HepG2 (cell line): ENCODE measurements at regions not wholly inside any gene's neighbourhood (a gene's known extent, or its start where the extent isn't known, plus 50 kb on each side); places are given as distances from the start of the nearest gene placed in this dataset.
"Not testable (repeated sequence)": the region's sequence is repeated elsewhere in the genome, so short reads cannot be mapped to it uniquely, and the experiment has no call there.

Experiments
- ATAC-seq: fragments of 200-7000 bp; cut with Tn5 transposase; 3 replicates; pipeline ENCODE4 v1.9.1; 2020; ENCODE audit warnings: mild to moderate bottlenecking, moderate library complexity
- BruUV-seq: library from RNA; stranded (reverse); fragments of 400-500 nt; replicated peaks from 2 replicates; lab custom pipeline; 2021; lab: Mats Ljungman, UMichigan
- CTCF ChIA-PET: fragments of 300-600 bp; formaldehyde crosslinking; extraction: SDS; loops from one replicate; lab custom pipeline; 2021; ENCODE audit warnings: low total read pairs, inconsistent platforms, low intra/inter-chr PET ratio; lab: Yijun Ruan, JAX
- POLR2A ChIA-PET: fragments of 350-600 bp; sonication (Branson Sonifier 250); formaldehyde crosslinking; loops from one replicate; lab custom pipeline; 2020; ENCODE audit warnings: antibody characterized with exemption, inconsistent platforms; lab: Yijun Ruan, JAX
- DNase-seq: peaks from one replicate; pipeline ENCODE4 v3.0.0-alpha.2; 2015; ENCODE audit warnings: low spot score
- FAIRE-seq: peaks from 3 replicates; lab custom pipeline; 2011; peaks lifted over from hg19 to GRCh38; lab: Jason Lieb, UNC
- H2AFZ ChIP-seq: one replicate; pipeline ENCODE4 v1.6.1; 2011; ENCODE audit warnings: low read length, inconsistent platforms
- H3K27ac ChIP-seq: fragments of 300-600 bp; 3 replicates; pipeline ENCODE4 v1.8.0; 2011; ENCODE audit warnings: mixed run types, mild to moderate bottlenecking, mixed read lengths, low read length, inconsistent platforms; ENCODE audit not compliant: insufficient read depth; ENCODE audit errors: extremely low read length
- H3K27me3 ChIP-seq, 2 experiments: fragments of 200-600 bp in 1 of 2; 2 replicates in 1 of 2; 3 replicates in 1 of 2; pipeline versions ENCODE4 v1.6.0 to v1.8.0; 2011; ENCODE audit warnings: low read length in 2 of 2, mild to moderate bottlenecking in 2 of 2, moderate library complexity in 2 of 2, inconsistent platforms in 1 of 2; ENCODE audit not compliant: insufficient read depth in 2 of 2, control insufficient read depth in 1 of 2
- H3K36me3 ChIP-seq, 2 experiments: fragments of 200-600 bp in 1 of 2; replicated peaks in 1 of 2; 2 replicates in 1 of 2; 3 replicates in 1 of 2; pipeline versions ENCODE4 v1.5.1 to v1.8.0; 2011; ENCODE audit warnings: low read length in 2 of 2, inconsistent platforms in 1 of 2; ENCODE audit not compliant: insufficient read depth in 2 of 2, control insufficient read depth in 1 of 2
- H3K4me1 ChIP-seq: 2 replicates; pipeline ENCODE4 v1.5.1; 2012; ENCODE audit warnings: low read length, inconsistent platforms; ENCODE audit not compliant: insufficient read depth
- H3K4me2 ChIP-seq: 2 replicates; pipeline ENCODE4 v1.6.0; 2011; ENCODE audit warnings: low read depth, low read length, inconsistent platforms
- H3K4me3 ChIP-seq, 3 experiments: fragments of 200-600 bp in 1 of 3; sonication (generic), shearing (Covaris generic) in 1 of 3; replicated peaks in 1 of 3; 2 replicates each; pipeline ENCODE4 v1.5.1; 2011 to 2016; ENCODE audit warnings: low read length in 3 of 3, inconsistent platforms in 2 of 3, low read depth in 2 of 3, mild to moderate bottlenecking in 2 of 3, control low read depth in 1 of 3, mixed read lengths in 1 of 3; ENCODE audit not compliant: insufficient read depth in 1 of 3
- H3K79me2 ChIP-seq: one replicate; pipeline ENCODE4 v1.6.1; 2011; ENCODE audit warnings: low read length, inconsistent platforms; ENCODE audit not compliant: insufficient read depth
- H3K9ac ChIP-seq: 2 replicates; pipeline ENCODE4 v1.6.0; 2011; ENCODE audit warnings: mild to moderate bottlenecking, low read depth, low read length, inconsistent platforms; ENCODE audit not compliant: insufficient read depth
- H3K9me3 ChIP-seq: 2 replicates; pipeline ENCODE4 v1.5.1; 2012; ENCODE audit warnings: mild to moderate bottlenecking, low read length
- H4K20me1 ChIP-seq: 2 replicates; pipeline ENCODE4 v1.6.0; 2011; ENCODE audit warnings: inconsistent platforms, mild to moderate bottlenecking, low read length, moderate library complexity; ENCODE audit not compliant: insufficient read depth
- FOXC1 ChIP-seq: sonication (generic); formaldehyde crosslinking; IDR thresholded peaks from 2 replicates; pipeline ENCODE4 v1.8.0; 2022; ENCODE audit warnings: mild to moderate bottlenecking, missing genetic modification reagents, borderline replicate concordance
- ZNF263 ChIP-seq: sonication (generic); formaldehyde crosslinking; IDR thresholded peaks from 2 replicates; pipeline ENCODE4 v1.4.0; 2020; ENCODE audit warnings: missing genetic modification reagents
- WGBS: methylation state at CpG from one replicate; pipeline ENCODE4 v1.1.6; 2017; ENCODE audit warnings: low lambda C conversion rate; 5-methylcytosine and 5-hydroxymethylcytosine counted together
- in situ Hi-C: cut with HindIII; loops from 2 replicates; pipeline ENCODE4 v1.10.0; 2017; ENCODE audit warnings: low pct_unique_long_range_greater_than_20kb; ENCODE audit not compliant: extremely low pct_ligation_motif_present
- intact Hi-C: fragments of 100-400 bp; cut with micrococcal nuclease; formaldehyde crosslinking; loops from one replicate; pipeline ENCODE4 v1.10.0; 2022; ENCODE audit not compliant: unreplicated experiment

DNA sequence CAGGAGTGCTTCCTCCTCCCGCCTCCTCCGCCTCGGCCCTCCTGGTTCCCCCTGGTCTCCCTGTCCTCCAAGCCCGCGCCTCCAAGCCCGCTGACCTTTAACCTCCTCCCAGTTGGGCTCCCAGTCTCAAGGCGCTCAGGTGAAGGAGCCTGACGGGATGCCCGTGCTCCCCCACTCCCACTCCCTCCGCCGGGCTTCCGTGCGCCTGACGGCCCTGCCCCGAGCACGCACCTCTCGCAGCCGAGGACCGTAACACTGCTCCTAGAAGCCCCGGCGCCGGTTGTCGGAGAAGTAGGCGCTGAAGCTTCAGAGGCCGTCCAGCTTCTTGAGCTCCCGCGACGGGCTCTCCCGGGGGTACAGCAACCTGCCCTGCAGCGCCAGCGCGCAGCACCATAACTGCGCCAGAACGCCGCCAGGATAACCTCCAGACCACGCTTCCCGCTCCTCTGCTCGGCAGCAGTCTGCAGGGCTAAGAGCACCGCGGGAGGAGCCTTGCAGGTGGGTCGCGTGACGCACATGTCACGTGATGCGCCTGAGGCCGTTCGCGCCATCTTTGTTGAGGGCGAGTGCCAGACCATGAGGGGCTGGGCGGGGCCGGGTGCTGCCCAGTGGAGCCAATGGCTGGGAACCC is 71.0 kb upstream of the ZNF479 start:
- Histone ChIP-seq H3K79me2 (no peaks in the 10 kb centered on the region), H3K36me3 (no peaks in the 10 kb centered on the region), H3K4me1 (no peaks in the 10 kb centered on the region), H3K27ac (no peak overlapping the region), H3K4me2 (no peak overlapping the region), H3K9me3 (peaks cover 82% of the 10 kb centered on the region), H3K4me3 (no peak overlapping the region), H3K27me3 (no peaks in the 10 kb centered on the region)
- 74% methylated on average over 32 of the region's 51 CpGs for WGBS
- in situ Hi-C loops: no loop called here
- ATAC-seq: no peak
- ChIA-PET CTCF (no interaction called here), POLR2A (no interaction called here)
- DNase-seq: no peak
- TF ChIP-seq ZNF263 (CRISPR knock-in tag) (no peak), FOXC1 (no peak)
- TF ChIP-seq, all 625 proteins: peak for 0
- H4K20me1 ChIP-seq: no peaks in the 10 kb centered on the region
- no peak overlapping the region for H3K9ac ChIP-seq
- intact Hi-C loops: no loop called here
- FAIRE-seq: no peak
- no TSS peak for BruUV-seq
- no peak overlapping the region for H2AFZ ChIP-seq

DNA sequence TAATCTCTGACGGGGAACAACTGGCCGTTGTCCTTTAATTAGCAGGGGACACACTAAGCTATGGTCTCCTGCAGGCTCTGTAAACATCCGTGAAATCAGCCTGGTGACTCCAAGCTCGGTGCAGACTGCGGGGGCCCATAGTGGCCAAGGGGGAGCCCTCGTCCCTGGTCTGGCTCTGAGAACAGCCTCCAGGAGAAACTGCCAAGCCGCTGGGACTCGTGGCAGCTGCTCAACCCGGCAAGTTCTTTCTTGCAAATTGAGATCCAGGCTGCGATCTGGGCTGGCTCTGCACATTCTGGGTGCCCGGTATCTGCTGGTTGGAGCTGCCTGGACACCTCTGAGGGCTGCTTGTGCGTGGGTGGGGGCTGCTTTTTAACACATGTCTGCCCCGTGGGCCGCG is 71.6 kb upstream of the ZNF479 start:
- H3K4me1 ChIP-seq, H4K20me1 ChIP-seq, CTCF ChIA-PET, H3K79me2 ChIP-seq, BruUV-seq, DNase-seq, H2AFZ ChIP-seq, H3K9ac ChIP-seq, intact Hi-C loops, ATAC-seq, H3K27ac ChIP-seq, H3K4me3 ChIP-seq, H3K36me3 ChIP-seq, in situ Hi-C loops, H3K4me2 ChIP-seq, POLR2A ChIA-PET, FAIRE-seq, H3K27me3 ChIP-seq: not testable (repeated sequence)
- H3K9me3 ChIP-seq: peaks cover 88% of the 10 kb centered on the region
- 50% methylated on average over 8 of the region's 15 CpGs for WGBS
